ENCODE measurements at regions not wholly inside any gene's neighbourhood (a gene's known extent, or its start where the extent isn't known, plus 50 kb on each side); places are given as distances from the start of the nearest gene placed in this dataset.
"Not testable (repeated sequence)": the region's sequence is repeated elsewhere in the genome, so short reads cannot be mapped to it uniquely, and the experiment has no call there.

DNA sequence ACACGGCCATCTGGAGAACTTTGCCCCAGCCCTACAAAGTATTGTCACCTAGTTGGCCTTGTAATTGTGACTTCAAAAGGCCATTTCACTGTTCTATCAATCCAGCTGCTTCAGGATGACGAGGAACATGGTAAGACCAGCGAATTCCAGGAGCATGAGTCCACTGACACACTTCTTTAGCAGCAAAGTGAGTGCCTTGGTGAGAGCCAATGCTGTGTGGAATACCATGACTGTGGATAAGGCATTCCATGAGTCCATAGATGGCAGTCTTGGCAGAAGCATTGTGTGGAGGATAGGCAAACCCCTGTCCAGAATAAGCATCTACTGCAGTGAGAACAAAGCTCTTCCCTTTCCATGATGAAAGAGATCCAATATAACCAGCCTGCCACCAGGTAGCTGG, 1009.1 kb upstream of the USP15 start:
- no peak overlapping the region for H3K4me2 ChIP-seq (ENCODE audit: low read depth, low read length, poor library complexity, severe bottlenecking)
- H3K9ac ChIP-seq (ENCODE audit: low read length): no peak overlapping the region
- no peak for TF ChIP-seq CTCF (IDR thresholded peaks at IDR 0.05; ENCODE audit: insufficient read depth, low read length, poor library complexity, severe bottlenecking)
- no peak for TF ChIP-seq EZH2phosphoT487 (conservative IDR thresholded peaks at IDR 0.05; ENCODE audit: low read length)
- no peaks in the 10 kb centered on the region for H3F3A ChIP-seq (ENCODE audit: insufficient read depth)
- H3K9me3 ChIP-seq (ENCODE audit: insufficient read depth, low read length): no peaks in the 10 kb centered on the region
- H3K79me2 ChIP-seq (ENCODE audit: insufficient read depth, low read length): no peaks in the 10 kb centered on the region
- no peaks in the 10 kb centered on the region for H3K27me3 ChIP-seq (ENCODE audit: low read length)
- no peaks in the 10 kb centered on the region for H4K20me1 ChIP-seq (ENCODE audit: low read depth, low read length)
- H3K36me3 ChIP-seq (ENCODE audit: low read length): no peaks in the 10 kb centered on the region
- no peak overlapping the region for H3K4me3 ChIP-seq (ENCODE audit: insufficient read depth, low read length, poor library complexity, severe bottlenecking)
- H2AFZ ChIP-seq (ENCODE audit: low read depth, low read length, severe bottlenecking): no peak overlapping the region
- H3K9me2 ChIP-seq (replicated peaks; ENCODE audit: insufficient read depth, low read length): no peaks in the 10 kb centered on the region
- H3K27ac ChIP-seq (ENCODE audit: low read depth, low read length): no peak overlapping the region

GRCh38 chr12:61254225-61254624, 1006.0 kb upstream of the USP15 start:
- no peak overlapping the region for H2AFZ ChIP-seq (ENCODE audit: low read depth, low read length, severe bottlenecking)
- no peaks in the 10 kb centered on the region for H3F3A ChIP-seq (ENCODE audit: insufficient read depth)
- TF ChIP-seq CTCF (IDR thresholded peaks at IDR 0.05; ENCODE audit: insufficient read depth, low read length, poor library complexity, severe bottlenecking): no peak
- no peak for TF ChIP-seq EZH2phosphoT487 (conservative IDR thresholded peaks at IDR 0.05; ENCODE audit: low read length)
- H4K20me1 ChIP-seq (ENCODE audit: low read depth, low read length): no peaks in the 10 kb centered on the region
- H3K36me3 ChIP-seq (ENCODE audit: low read length): no peaks in the 10 kb centered on the region
- H3K4me2 ChIP-seq (ENCODE audit: low read depth, low read length, poor library complexity, severe bottlenecking): no peak overlapping the region
- H3K79me2 ChIP-seq (ENCODE audit: insufficient read depth, low read length): no peaks in the 10 kb centered on the region
- no peak overlapping the region for H3K4me3 ChIP-seq (ENCODE audit: insufficient read depth, low read length, poor library complexity, severe bottlenecking)
- H3K27ac ChIP-seq (ENCODE audit: low read depth, low read length): no peak overlapping the region
- H3K9ac ChIP-seq (ENCODE audit: low read length): no peak overlapping the region
- no peaks in the 10 kb centered on the region for H3K9me3 ChIP-seq (ENCODE audit: insufficient read depth, low read length)
- H3K9me2 ChIP-seq (replicated peaks; ENCODE audit: insufficient read depth, low read length): no peaks in the 10 kb centered on the region
- H3K27me3 ChIP-seq (ENCODE audit: low read length): no peaks in the 10 kb centered on the region

DNA sequence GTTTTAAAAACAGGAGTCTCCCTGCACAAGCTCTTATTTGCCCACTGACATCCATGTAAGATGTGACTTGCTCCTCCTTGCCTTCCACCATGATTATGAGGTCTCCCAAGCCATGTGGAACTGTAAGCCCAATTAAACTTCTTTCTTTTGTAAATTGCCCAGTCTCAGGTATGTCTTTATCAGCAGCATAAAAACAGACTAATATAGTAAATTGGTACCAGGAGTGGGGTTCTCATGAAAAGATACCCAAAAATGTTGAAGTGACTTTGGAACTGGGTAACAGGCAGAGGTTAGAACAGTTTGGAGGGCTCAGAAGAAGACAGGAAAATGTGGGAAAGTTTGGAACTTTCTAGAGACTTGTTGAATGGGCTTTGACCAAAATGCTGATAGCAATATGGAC, 995.9 kb upstream of the USP15 start:
- H3K27me3 ChIP-seq (ENCODE audit: low read length); H3K9me3 ChIP-seq (ENCODE audit: insufficient read depth, low read length): not testable (repeated sequence)

GRCh38 chr12:61267474-61267873, 992.7 kb upstream of the USP15 start:
- Histone ChIP-seq H3K4me2 (ENCODE audit: low read depth, low read length, poor library complexity, severe bottlenecking) (no peak overlapping the region), H2AFZ (ENCODE audit: low read depth, low read length, severe bottlenecking) (no peak overlapping the region), H3K9me2 (replicated peaks; ENCODE audit: insufficient read depth, low read length) (no peaks in the 10 kb centered on the region; the same call in 1 of the 2 replicates), H3K4me3 (ENCODE audit: insufficient read depth, low read length, poor library complexity, severe bottlenecking) (no peak overlapping the region), H3K27me3 (ENCODE audit: low read length) (no peaks in the 10 kb centered on the region), H3K79me2 (ENCODE audit: insufficient read depth, low read length) (no peaks in the 10 kb centered on the region), H3K9me3 (ENCODE audit: insufficient read depth, low read length) (0 out of 2 replicates have a peak, but pooled peaks cover 7% of the 10 kb centered on the region), H4K20me1 (ENCODE audit: low read depth, low read length) (no peaks in the 10 kb centered on the region), H3F3A (ENCODE audit: insufficient read depth) (no peaks in the 10 kb centered on the region), H3K9ac (ENCODE audit: low read length) (no peak overlapping the region), H3K36me3 (ENCODE audit: low read length) (no peaks in the 10 kb centered on the region), H3K27ac (ENCODE audit: low read depth, low read length) (no peak overlapping the region)
- TF ChIP-seq CTCF (IDR thresholded peaks at IDR 0.05; ENCODE audit: insufficient read depth, low read length, poor library complexity, severe bottlenecking): no peak
- TF ChIP-seq EZH2phosphoT487 (conservative IDR thresholded peaks at IDR 0.05; ENCODE audit: low read length): no peak

More for the DNA sequence above, 995.9 kb upstream of the USP15 start:
- H3K9me2 ChIP-seq (replicated peaks; ENCODE audit: insufficient read depth, low read length); H3K79me2 ChIP-seq (ENCODE audit: insufficient read depth, low read length); H4K20me1 ChIP-seq (ENCODE audit: low read depth, low read length); H3K36me3 ChIP-seq (ENCODE audit: low read length); H3F3A ChIP-seq (ENCODE audit: insufficient read depth); H3K9ac ChIP-seq (ENCODE audit: low read length); H2AFZ ChIP-seq (ENCODE audit: low read depth, low read length, severe bottlenecking); H3K4me3 ChIP-seq (ENCODE audit: insufficient read depth, low read length, poor library complexity, severe bottlenecking); H3K27ac ChIP-seq (ENCODE audit: low read depth, low read length); H3K4me2 ChIP-seq (ENCODE audit: low read depth, low read length, poor library complexity, severe bottlenecking): not testable (repeated sequence)
